ENCODE measurements at regions not wholly inside any gene's neighbourhood (a gene's known extent, or its start where the extent isn't known, plus 50 kb on each side); places are given as distances from the start of the nearest gene placed in this dataset.

DNA sequence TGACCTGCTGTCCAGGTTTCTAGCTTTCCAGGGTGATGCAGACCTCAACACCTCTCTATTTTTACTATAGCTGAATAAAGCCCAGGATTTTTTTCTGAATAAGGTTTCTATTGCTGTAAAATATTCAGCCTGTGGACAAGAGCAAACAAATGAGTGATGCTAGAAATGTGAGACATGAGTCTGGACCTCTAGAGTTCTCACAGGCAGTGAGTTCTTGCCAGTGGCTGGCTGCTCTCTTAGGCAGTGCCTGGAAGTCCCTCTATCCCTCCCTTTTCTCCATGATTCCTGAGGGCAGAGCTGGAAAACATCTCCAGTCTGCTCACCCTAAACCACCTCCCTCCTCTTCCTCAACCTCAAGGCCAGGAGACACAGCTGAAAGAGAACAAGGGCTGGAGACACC lies 793.8 kb upstream of the IGFBP3 start:
- no peaks in the 10 kb centered on the region for H3K4me1 Mint-ChIP-seq (ENCODE audit: low read depth)
- TF ChIP-seq, protein P1, sequence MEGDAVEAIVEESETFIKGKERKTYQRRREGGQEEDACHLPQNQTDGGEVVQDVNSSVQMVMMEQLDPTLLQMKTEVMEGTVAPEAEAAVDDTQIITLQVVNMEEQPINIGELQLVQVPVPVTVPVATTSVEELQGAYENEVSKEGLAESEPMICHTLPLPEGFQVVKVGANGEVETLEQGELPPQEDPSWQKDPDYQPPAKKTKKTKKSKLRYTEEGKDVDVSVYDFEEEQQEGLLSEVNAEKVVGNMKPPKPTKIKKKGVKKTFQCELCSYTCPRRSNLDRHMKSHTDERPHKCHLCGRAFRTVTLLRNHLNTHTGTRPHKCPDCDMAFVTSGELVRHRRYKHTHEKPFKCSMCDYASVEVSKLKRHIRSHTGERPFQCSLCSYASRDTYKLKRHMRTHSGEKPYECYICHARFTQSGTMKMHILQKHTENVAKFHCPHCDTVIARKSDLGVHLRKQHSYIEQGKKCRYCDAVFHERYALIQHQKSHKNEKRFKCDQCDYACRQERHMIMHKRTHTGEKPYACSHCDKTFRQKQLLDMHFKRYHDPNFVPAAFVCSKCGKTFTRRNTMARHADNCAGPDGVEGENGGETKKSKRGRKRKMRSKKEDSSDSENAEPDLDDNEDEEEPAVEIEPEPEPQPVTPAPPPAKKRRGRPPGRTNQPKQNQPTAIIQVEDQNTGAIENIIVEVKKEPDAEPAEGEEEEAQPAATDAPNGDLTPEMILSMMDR (IDR thresholded peaks at IDR 0.05) = no peak
- DNase-seq (no peak), ATAC-seq (no peak)
- no peaks in the 10 kb centered on the region for H3K36me3 Mint-ChIP-seq (ENCODE audit: low read depth)
- no peaks in the 10 kb centered on the region for H3K9me3 Mint-ChIP-seq
- ChIA-PET POLR2A (no interaction called here), CTCF (no interaction called here)
- intact Hi-C loops (cut with micrococcal nuclease) = no loop called here
- H3K27ac Mint-ChIP-seq = no peak overlapping the region
- H3K4me3 Mint-ChIP-seq = no peak overlapping the region
- H3K27me3 Mint-ChIP-seq = no peaks in the 10 kb centered on the region

DNA sequence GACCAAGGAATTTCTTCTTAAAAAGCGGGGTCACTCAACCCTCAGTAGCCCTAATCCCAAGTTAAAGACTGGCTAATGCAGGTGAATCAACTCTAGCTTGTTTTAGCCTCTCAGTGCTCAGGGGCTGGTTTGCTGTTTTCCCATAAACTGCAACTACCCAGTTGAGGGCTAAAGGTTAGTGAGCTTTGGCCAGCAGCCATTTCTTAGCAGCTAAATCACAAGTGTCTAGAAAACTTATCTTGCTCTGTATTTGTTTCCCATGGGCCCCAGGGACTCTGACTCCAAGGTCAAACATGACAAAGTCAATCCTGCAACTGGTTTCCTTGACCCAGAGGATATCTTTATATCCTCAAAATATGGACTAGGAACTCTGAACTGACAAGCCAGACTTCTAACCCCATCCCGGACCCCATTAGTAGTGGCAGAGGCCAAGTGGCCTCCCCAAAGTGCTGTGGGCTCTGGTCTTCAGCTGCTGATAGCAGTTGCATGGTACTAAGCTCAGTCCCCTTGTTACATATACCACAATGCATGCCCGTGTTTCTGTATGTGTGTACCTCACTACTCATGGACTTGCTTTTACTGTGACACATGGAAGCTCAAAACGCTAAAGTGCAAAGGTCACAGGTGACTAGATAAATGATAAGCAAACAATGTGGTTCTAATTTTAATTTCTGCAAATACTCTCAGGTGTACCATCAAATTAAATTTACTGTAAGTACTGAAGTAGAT lies 793.0 kb upstream of the IGFBP3 start:
- CTCF ChIA-PET = no interaction called here
- POLR2A ChIA-PET = no interaction called here
- H3K4me3 Mint-ChIP-seq = no peak overlapping the region

DNA sequence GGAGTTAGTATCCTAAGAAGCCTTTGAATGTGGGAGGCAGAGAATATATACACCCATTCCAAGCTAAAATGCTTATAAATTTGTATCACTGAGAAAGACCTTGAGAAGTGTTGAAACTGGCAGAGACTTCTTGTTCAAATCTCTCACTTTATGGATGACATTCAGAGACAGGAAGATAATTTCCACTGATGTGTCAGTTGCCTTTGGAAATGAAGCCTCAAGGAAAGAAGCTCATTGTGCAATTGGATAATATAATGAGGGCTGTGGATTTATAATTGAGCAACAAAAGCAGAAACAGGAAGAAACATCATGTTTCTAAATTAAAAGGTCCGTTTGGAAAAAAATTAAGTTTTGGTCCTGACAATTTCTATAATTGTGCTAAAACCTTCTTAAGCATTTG lies 789.9 kb upstream of the IGFBP3 start:
- ChIA-PET CTCF (no interaction called here), POLR2A (no interaction called here)
- Mint-ChIP-seq H3K4me3 (no peak overlapping the region), H3K27ac (no peak overlapping the region), H3K9me3 (no peaks in the 10 kb centered on the region), H3K36me3 (ENCODE audit: low read depth) (no peaks in the 10 kb centered on the region), H3K27me3 (no peaks in the 10 kb centered on the region), H3K4me1 (ENCODE audit: low read depth) (no peaks in the 10 kb centered on the region)
- TF ChIP-seq, protein P1 (IDR thresholded peaks at IDR 0.05) = no peak
- no peak for ATAC-seq
- no peak for DNase-seq
- intact Hi-C loops (cut with micrococcal nuclease) = no loop called here

More for the DNA sequence above, 793.0 kb upstream of the IGFBP3 start:
- Mint-ChIP-seq H3K27me3 (no peaks in the 10 kb centered on the region), H3K9me3 (no peaks in the 10 kb centered on the region), H3K27ac (no peak overlapping the region), H3K36me3 (ENCODE audit: low read depth) (no peaks in the 10 kb centered on the region), H3K4me1 (ENCODE audit: low read depth) (no peaks in the 10 kb centered on the region)
- TF ChIP-seq, protein P1 (IDR thresholded peaks at IDR 0.05) = no peak
- DNase-seq (no peak), ATAC-seq (no peak)
- intact Hi-C loops (cut with micrococcal nuclease) = no loop called here

DNA sequence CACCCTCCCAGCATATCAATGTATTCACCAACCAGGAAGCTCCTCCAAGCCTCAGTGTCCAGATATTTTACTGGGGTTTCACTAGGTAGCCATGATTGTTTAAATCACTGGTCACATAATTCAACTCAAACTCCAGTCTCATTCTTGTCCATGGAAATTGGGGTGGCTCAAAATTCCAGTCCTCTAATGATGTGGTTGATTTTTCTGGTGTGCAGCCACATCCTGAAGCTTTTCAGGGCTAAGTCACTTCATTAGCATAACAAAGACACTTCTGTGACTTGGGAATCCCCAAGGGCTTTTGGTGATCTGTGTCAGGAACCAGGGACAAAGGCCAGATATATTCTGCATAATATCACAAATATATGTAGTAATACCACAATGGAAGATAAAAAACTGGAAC lies 786.9 kb upstream of the IGFBP3 start:
- ATAC-seq = no peak
- Mint-ChIP-seq H3K4me3 (no peak overlapping the region), H3K9me3 (peaks cover 6% of the 10 kb centered on the region), H3K27me3 (no peaks in the 10 kb centered on the region), H3K4me1 (ENCODE audit: low read depth) (no peaks in the 10 kb centered on the region), H3K36me3 (ENCODE audit: low read depth) (no peaks in the 10 kb centered on the region), H3K27ac (no peak overlapping the region)
- intact Hi-C loops (cut with micrococcal nuclease) = no loop called here
- TF ChIP-seq, protein P1 (IDR thresholded peaks at IDR 0.05) = no peak
- POLR2A ChIA-PET = no interaction called here
- DNase-seq = no peak
- CTCF ChIA-PET = no interaction called here

DNA sequence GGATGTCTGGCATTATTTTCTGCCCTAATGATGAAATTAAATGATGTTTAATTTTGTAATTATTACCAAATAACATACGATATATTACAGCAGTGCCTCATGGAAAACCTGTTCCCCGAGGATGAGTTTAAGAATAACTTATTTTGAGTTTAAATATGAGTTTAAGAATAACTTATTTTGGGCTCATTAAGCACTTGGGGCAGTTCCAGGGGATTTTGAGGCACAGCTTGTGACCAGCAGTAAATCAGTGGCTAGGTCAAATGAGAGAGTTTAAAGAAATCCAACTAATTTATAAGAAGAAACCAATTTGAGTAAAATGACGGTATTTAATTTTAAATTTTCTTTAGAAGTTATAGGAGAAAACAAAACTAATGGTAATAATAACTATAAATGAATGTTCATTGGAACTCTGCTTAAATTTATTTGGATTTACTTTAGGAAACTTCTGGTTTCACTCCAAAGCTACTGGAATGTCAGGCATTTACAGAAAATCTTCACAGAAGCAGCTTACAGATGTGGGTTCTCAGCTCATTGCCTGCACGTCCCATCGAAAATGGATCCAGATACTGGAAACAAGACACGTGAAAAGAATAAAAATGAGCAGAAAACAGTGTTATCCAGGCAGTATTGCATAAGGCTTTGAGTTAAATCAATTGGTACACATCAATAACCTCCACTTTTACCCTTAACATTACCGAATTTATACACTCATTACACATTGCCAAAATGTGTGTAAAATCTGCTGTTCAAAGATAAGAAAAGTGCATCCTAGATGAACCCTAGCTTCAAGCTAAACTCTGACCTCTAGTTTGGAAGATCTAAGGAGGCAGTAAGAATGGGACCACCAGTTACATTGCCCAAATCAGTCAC lies 784.5 kb upstream of the IGFBP3 start:
- CTCF ChIA-PET = interaction anchor here (1.6 kb wide), 1 partner anchor 10 kb away, joined by 4 read pairs; no protein-coding TSS in a partner anchor
- H3K27ac Mint-ChIP-seq = no peak overlapping the region
- no peaks in the 10 kb centered on the region for H3K27me3 Mint-ChIP-seq
- no peaks in the 10 kb centered on the region for H3K4me1 Mint-ChIP-seq (ENCODE audit: low read depth)
- peaks cover 6% of the 10 kb centered on the region for H3K9me3 Mint-ChIP-seq
- TF ChIP-seq, protein P1 (IDR thresholded peaks at IDR 0.05) = no peak
- POLR2A ChIA-PET = no interaction called here
- no peak for DNase-seq
- no peaks in the 10 kb centered on the region for H3K36me3 Mint-ChIP-seq (ENCODE audit: low read depth)
- intact Hi-C loops (cut with micrococcal nuclease) = no loop called here
- no peak overlapping the region for H3K4me3 Mint-ChIP-seq
- no peak for ATAC-seq
